Transverse colon (tissue), 4 donors: ENCODE measurements at regions not wholly inside any gene's neighbourhood (a gene's known extent, or its start where the extent isn't known, plus 50 kb on each side); places are given as distances from the start of the nearest gene placed in this dataset.
A peak's percentile ranks its signal among the peaks of the same experiment; 100 is the strongest.

Source experiments
- POLR2A ChIP-seq: fragments of 450-650 bp; IDR thresholded peaks from one replicate; pipeline ENCODE4 v1.6.1; 2016; ENCODE audit warnings: antibody characterized with exemption, mild to moderate bottlenecking, moderate library complexity
- POLR2AphosphoS5 ChIP-seq, 3 donors: sonication (generic); formaldehyde crosslinking; IDR thresholded peaks; one replicate each; pipeline ENCODE4 v1.6.1; 2016; ENCODE audit warnings: antibody characterized with exemption in 3 of 3
- TF ChIP-seq, protein P1 (sequence below), 5 experiments: fragments of 200-600 bp in 3 of 5; fragments of 450-650 bp in 2 of 5; sonication (generic) in 3 of 5; IDR thresholded peaks; 1 replicate in 2 of 5; 2 replicates in 3 of 5; pipeline ENCODE4 v1.5.1; 2016 to 2017; ENCODE audit warnings: antibody characterized with exemption in 5 of 5, inconsistent platforms in 3 of 5, mild to moderate bottlenecking in 2 of 5, moderate library complexity in 1 of 5

DNA sequence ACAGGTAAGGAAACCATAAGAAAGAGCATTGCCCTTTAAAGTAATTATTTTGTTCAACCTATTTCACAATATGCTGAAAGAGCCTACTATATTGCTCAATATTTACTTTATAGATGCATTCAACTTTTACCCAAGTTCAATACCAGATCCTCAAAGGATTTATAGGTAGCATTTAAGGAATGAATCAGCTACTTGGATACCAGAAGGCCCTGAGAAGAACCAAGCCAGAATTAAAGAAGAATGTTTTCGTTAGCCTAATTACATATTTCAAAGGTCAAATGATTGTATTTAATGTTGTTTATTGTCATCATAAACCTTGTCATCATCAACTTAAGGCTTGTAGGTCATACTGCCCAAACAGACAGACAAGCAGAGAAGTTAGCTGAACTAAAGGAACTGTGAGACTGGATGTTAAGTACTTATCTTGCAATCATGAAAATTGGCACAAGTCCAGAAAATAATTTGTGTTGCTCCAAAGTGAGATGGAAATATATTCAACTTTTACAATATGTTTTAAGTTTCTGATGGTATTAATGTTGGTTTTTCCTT lies 636.7 kb downstream of the RFPL4B start:
- no peak for TF ChIP-seq POLR2A
- TF ChIP-seq, protein P1, sequence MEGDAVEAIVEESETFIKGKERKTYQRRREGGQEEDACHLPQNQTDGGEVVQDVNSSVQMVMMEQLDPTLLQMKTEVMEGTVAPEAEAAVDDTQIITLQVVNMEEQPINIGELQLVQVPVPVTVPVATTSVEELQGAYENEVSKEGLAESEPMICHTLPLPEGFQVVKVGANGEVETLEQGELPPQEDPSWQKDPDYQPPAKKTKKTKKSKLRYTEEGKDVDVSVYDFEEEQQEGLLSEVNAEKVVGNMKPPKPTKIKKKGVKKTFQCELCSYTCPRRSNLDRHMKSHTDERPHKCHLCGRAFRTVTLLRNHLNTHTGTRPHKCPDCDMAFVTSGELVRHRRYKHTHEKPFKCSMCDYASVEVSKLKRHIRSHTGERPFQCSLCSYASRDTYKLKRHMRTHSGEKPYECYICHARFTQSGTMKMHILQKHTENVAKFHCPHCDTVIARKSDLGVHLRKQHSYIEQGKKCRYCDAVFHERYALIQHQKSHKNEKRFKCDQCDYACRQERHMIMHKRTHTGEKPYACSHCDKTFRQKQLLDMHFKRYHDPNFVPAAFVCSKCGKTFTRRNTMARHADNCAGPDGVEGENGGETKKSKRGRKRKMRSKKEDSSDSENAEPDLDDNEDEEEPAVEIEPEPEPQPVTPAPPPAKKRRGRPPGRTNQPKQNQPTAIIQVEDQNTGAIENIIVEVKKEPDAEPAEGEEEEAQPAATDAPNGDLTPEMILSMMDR (IDR thresholded peaks at IDR 0.05) = no peak
- TF ChIP-seq POLR2AphosphoS5 (IDR thresholded peaks at IDR 0.05) = peak in 1 of 3 donors; percentile 65
